Coronary artery (tissue), 2 donors: ENCODE measurements at regions not wholly inside any gene's neighbourhood (a gene's known extent, or its start where the extent isn't known, plus 50 kb on each side); places are given as distances from the start of the nearest gene placed in this dataset.
A peak's percentile ranks its signal among the peaks of the same experiment; 100 is the strongest.

Experiments
- DNase-seq: peaks from one replicate; pipeline ENCODE4 v3.0.0-alpha.2; 2017; ENCODE audit warnings: low spot score
- H3K27ac ChIP-seq, 2 donors: fragments of 200-600 bp; sonication (generic); one replicate each; pipeline ENCODE4 v1.5.1; 2016 to 2019
- H3K4me3 ChIP-seq: fragments of 200-600 bp; sonication (generic); 2 replicates; pipeline ENCODE4 v1.5.1; 2016; ENCODE audit warnings: mild to moderate bottlenecking, moderate library complexity
- CTCF ChIP-seq: fragments of 200-600 bp; sonication (generic); IDR thresholded peaks from one replicate; pipeline ENCODE4 v1.5.1; 2019; ENCODE audit warnings: antibody characterized with exemption

DNA sequence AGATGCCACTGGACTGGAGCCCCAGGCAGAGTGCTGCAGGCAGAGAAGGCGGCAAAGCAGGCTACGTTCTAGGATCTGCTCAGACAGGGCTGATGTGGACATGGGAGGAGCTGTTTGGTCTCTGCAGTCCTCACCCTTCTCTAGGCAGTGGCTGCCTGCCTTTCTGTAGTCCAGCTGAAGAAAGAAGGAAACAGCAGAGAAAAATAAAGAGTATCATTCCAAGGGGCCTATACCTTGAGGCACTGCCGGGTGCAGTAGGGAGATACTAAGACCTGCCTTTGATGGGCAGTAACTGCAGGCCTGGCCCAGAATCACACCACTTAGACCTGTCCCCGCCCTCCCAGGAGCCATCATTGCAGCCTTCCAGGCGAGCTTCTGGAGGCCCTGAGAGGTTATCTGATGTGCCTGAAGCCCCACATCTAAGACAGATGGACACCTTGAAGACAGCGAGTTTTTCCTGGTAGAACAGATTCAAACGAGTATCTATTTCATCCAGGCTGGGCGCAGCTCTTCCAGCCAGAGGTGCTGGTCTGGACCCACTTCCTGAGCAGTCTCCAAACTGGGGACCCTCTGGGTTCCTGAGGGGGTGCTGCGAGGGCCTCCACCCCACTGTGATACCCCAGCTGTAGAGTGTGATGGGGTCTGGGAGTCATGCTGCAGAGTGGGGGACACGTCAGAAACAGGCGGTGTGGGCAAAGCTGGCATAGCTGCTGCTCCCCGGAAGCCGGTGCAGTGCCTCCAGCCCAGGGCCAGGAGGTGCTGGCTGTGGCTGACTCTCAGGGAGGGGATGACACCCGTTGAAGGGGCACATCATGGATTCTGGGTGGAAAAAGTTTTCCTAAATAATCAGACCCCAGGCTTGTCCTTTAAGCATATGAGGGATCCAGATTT, 87.3 kb upstream of the OTOS start:
- no peak overlapping the region for H3K4me3 ChIP-seq
- H3K27ac ChIP-seq, result no peak overlapping the region
- no peak for DNase-seq
- TF ChIP-seq CTCF, result no peak

DNA sequence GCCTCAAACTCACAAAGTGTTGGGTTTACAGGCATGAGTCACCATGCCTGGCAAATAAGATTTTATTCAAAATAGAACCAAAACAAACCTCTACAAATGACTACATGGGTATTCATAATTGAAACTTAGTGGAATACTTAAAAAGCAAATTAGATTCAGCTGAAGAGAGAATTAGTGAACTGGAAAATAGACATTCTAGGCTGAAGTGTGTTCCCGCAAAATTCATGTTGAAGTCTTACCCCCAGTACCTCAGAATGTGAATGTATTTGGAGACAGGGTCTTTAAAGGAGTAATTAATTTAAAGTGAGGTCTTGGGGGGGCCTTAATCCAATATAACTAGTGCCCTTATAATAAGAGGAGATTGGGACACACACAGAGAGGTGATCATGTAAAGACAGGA, 88.5 kb upstream of the OTOS start:
- Histone ChIP-seq H3K27ac (no peak overlapping the region), H3K4me3 (no peak overlapping the region)
- TF ChIP-seq CTCF, result no peak
- no peak for DNase-seq

- no peak for DNase-seq
- Histone ChIP-seq H3K27ac (no peak overlapping the region), H3K4me3 (no peak overlapping the region)
- no peak for TF ChIP-seq CTCF
Observed at GRCh38 chr2:240229603-240230235, 89.3 kb upstream of the OTOS start.

DNA sequence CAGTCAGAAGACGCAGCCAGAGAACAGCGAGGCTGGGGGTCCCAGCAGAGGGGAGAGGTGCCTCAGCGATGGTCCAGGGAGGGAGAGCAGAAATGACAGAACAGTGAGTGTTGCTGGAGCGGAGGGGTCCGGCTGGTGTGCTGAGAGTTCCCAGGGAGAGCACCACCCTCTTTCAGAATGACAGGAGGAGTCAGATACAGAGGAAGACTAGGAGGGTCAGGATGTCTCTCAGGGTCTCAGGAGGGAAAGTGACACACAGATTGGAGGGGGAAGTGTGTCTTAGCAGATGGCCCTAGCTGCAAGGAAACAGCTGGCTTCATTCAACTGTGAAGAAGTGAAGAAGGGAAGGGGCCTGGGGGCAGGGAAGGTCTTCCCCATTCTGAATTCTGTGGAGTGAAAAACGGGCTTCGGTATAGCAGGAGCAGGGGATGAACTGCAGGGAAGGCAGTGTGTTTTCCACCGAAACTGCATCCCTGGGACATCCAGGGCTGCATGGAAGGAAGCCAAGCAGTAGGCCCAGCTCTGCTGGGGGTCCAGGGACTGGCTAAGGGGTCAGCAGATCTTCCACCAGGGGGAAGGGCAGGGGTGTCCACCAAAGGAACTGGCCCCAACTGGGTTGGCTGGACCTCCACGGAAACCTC, 90.0 kb upstream of the OTOS start:
- H3K4me3 ChIP-seq, result no peak overlapping the region
- DNase-seq, result peak; percentile 53
- TF ChIP-seq CTCF, result no peak
- no peak overlapping the region for H3K27ac ChIP-seq

GRCh38 chr2:240231838-240232244, 91.4 kb upstream of the OTOS start:
- Histone ChIP-seq H3K27ac (no peak overlapping the region), H3K4me3 (no peak overlapping the region)
- no peak for DNase-seq
- TF ChIP-seq CTCF, result no peak

- no peak for DNase-seq
- H3K27ac ChIP-seq, result no peak overlapping the region
- TF ChIP-seq CTCF, result no peak
- no peak overlapping the region for H3K4me3 ChIP-seq
Observed at GRCh38 chr2:240232264-240232915, 91.9 kb upstream of the OTOS start.
